Smooth muscle cell (in vitro differentiated cells): ENCODE measurements at regions not wholly inside any gene's neighbourhood (a gene's known extent, or its start where the extent isn't known, plus 50 kb on each side); places are given as distances from the start of the nearest gene placed in this dataset.

Experiments
- DNase-seq: peaks from one replicate; lab custom pipeline; 2025; ENCODE audit not compliant: unreplicated experiment; lab: John Stamatoyannopoulos, UW
- H2AFZ ChIP-seq: fragments of 200-600 bp; sonication (generic); 2 replicates; pipeline ENCODE4 v1.6.0; 2016; ENCODE audit warnings: antibody characterized with exemption, low read depth, mild to moderate bottlenecking
- H3F3A ChIP-seq: fragments of 200-600 bp; sonication (generic); 2 replicates; pipeline ENCODE4 v1.6.0; 2017; ENCODE audit warnings: antibody characterized with exemption, low read depth
- H3K27ac ChIP-seq: fragments of 200-600 bp; sonication (generic); 2 replicates; pipeline ENCODE4 v1.5.1; 2016; ENCODE audit warnings: low read depth, mild to moderate bottlenecking
- H3K27me3 ChIP-seq: fragments of 200-600 bp; sonication (generic); 2 replicates; pipeline ENCODE4 v1.6.1; 2016; ENCODE audit warnings: low read depth, mild to moderate bottlenecking
- H3K36me3 ChIP-seq: fragments of 200-600 bp; sonication (generic); 2 replicates; pipeline ENCODE4 v1.5.1; 2016; ENCODE audit warnings: low read depth
- H3K4me1 ChIP-seq: fragments of 200-600 bp; sonication (generic); 2 replicates; pipeline ENCODE4 v1.5.1; 2016; ENCODE audit warnings: low read depth
- H3K4me2 ChIP-seq: fragments of 200-600 bp; sonication (generic); 2 replicates; pipeline ENCODE4 v1.6.0; 2016; ENCODE audit warnings: mild to moderate bottlenecking
- H3K4me3 ChIP-seq: fragments of 200-600 bp; sonication (generic); 2 replicates; pipeline ENCODE4 v1.5.1; 2016; ENCODE audit warnings: mild to moderate bottlenecking
- H3K79me2 ChIP-seq: fragments of 200-600 bp; sonication (generic); 2 replicates; pipeline ENCODE4 v1.6.0; 2016; ENCODE audit warnings: low read depth, mild to moderate bottlenecking
- H3K9ac ChIP-seq: fragments of 200-600 bp; sonication (generic); 2 replicates; pipeline ENCODE4 v1.6.0; 2016; ENCODE audit warnings: low read depth
- H3K9me3 ChIP-seq: fragments of 200-600 bp; sonication (generic); replicated peaks from 2 replicates; pipeline ENCODE4 v1.5.1; 2016; ENCODE audit warnings: low read depth
- H4K20me1 ChIP-seq: fragments of 200-600 bp; sonication (generic); 2 replicates; pipeline ENCODE4 v1.6.0; 2016; ENCODE audit warnings: low read depth
- CTCF ChIP-seq: fragments of 200-600 bp; sonication (generic); IDR thresholded peaks from 2 replicates; pipeline ENCODE4 v1.5.1; 2017; ENCODE audit warnings: borderline replicate concordance, mild to moderate bottlenecking, antibody characterized with exemption; ENCODE audit not compliant: insufficient read depth, poor library complexity, severe bottlenecking
- WGBS: methylation state at CpG from one replicate; pipeline ENCODE4 v1.1.7; 2016; ENCODE audit warnings: low lambda C conversion rate; 5-methylcytosine and 5-hydroxymethylcytosine counted together

DNA sequence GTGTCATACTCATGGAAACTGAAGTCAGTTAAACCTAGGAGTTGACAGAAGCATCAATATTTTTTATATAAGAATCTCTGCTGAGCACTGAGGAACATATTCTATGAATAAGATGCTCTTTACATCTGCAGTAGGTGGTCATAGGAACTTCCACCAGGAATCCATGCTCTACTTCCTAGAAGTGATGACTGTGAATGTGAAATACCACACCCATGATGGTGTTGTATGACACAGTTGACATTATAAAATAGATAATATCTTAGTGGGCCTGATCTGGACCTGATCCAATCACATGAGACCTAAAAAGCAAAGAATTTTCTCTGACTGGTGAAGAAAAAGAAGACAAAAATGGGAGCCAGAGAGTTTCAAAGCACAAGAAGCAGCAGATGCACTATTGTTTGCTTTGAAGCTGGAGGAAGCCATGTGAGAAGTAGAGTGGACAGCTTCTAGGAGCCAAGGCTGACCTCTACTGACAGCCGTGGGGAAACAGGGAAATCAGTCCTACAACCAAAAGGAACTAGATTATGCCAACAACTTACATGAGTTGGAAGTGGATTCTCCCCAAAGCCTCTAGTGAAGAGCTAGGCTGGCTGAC is 68.6 kb upstream of the HS3ST1 start:
- Histone ChIP-seq H3K4me2 (no peak overlapping the region), H3K27ac (peak overlapping the region; percentile 85), H3K4me3 (no peak overlapping the region), H3F3A (no peaks in the 10 kb centered on the region), H3K79me2 (no peaks in the 10 kb centered on the region), H3K36me3 (no peaks in the 10 kb centered on the region), H3K27me3 (no peaks in the 10 kb centered on the region), H3K9ac (peak overlapping the region; percentile 46), H2AFZ (no peak overlapping the region), H3K4me1 (no peaks in the 10 kb centered on the region), H3K9me3 (no peaks in the 10 kb centered on the region), H4K20me1 (no peaks in the 10 kb centered on the region)
- TF ChIP-seq CTCF = no peak
- WGBS = 85% methylated on average over 1 of the region's 1 CpG
- no peak for DNase-seq

- DNase-seq = no peak
- Histone ChIP-seq H4K20me1 (no peaks in the 10 kb centered on the region), H3K36me3 (no peaks in the 10 kb centered on the region), H3K27me3 (no peaks in the 10 kb centered on the region), H3F3A (no peaks in the 10 kb centered on the region), H3K27ac (peak overlapping the region; percentile 85), H3K4me3 (no peak overlapping the region), H3K79me2 (no peaks in the 10 kb centered on the region), H2AFZ (no peak overlapping the region), H3K9me3 (no peaks in the 10 kb centered on the region), H3K9ac (peak overlapping the region; percentile 20), H3K4me1 (no peaks in the 10 kb centered on the region), H3K4me2 (no peak overlapping the region)
- TF ChIP-seq CTCF = no peak
- 68% methylated on average over 7 of the region's 7 CpGs for WGBS
Measured at GRCh38 chr4:11496351-11496829, 67.7 kb upstream of the HS3ST1 start.

GRCh38 chr4:11495818-11496217 is 67.1 kb upstream of the HS3ST1 start:
- Histone ChIP-seq H3K4me1 (no peaks in the 10 kb centered on the region), H2AFZ (no peak overlapping the region), H3K9me3 (no peaks in the 10 kb centered on the region), H4K20me1 (no peaks in the 10 kb centered on the region), H3K79me2 (no peaks in the 10 kb centered on the region), H3K9ac (no peak overlapping the region), H3K27ac (peak overlapping the region; percentile 85), H3K4me2 (no peak overlapping the region), H3F3A (no peaks in the 10 kb centered on the region), H3K36me3 (no peaks in the 10 kb centered on the region), H3K27me3 (no peaks in the 10 kb centered on the region), H3K4me3 (no peak overlapping the region)
- DNase-seq = no peak
- TF ChIP-seq CTCF = no peak
- WGBS = 90% methylated on average over 2 of the region's 2 CpGs

DNA sequence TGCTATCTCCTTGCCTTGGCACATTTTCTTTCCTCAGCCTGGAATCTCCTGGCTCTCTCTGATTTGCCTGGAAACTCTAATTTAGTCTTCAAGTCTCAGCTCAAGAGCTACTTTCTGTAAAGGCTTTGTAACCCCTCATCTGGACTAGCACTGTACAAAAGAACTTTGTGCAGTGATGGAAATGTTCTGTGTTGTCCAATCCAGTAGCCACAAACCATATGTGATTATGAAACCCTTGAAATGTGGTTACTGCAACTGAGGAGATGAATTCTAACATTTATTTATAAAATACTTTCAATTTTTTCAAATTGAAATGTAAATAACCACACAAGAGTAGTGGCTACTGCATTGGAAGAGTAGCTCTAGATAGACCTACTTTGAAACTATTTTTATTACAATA is 66.6 kb upstream of the HS3ST1 start:
- Histone ChIP-seq H3K4me3 (no peak overlapping the region), H3K79me2 (no peaks in the 10 kb centered on the region), H4K20me1 (no peaks in the 10 kb centered on the region), H3F3A (no peaks in the 10 kb centered on the region), H2AFZ (no peak overlapping the region), H3K36me3 (no peaks in the 10 kb centered on the region), H3K27me3 (no peaks in the 10 kb centered on the region), H3K4me2 (no peak overlapping the region), H3K4me1 (no peaks in the 10 kb centered on the region), H3K9me3 (no peaks in the 10 kb centered on the region), H3K9ac (no peak overlapping the region), H3K27ac (peak overlapping the region; percentile 85)
- no peak for DNase-seq
- TF ChIP-seq CTCF = no peak
